PC-9 (cell line): ENCODE measurements at regions not wholly inside any gene's neighbourhood (a gene's known extent, or its start where the extent isn't known, plus 50 kb on each side); places are given as distances from the start of the nearest gene placed in this dataset.

Experiments used
- BruUV-seq: library from RNA; stranded (reverse); fragments of 400-500 nt; replicated peaks from 2 replicates; lab custom pipeline; 2021; lab: Mats Ljungman, UMichigan
- CTCF ChIA-PET: fragments of 300-600 bp; sonication (Branson Sonifier 250); formaldehyde crosslinking; loops from one replicate; lab custom pipeline; 2022; ENCODE audit warnings: antibody characterized with exemption; lab: Charles Lee
- POLR2A ChIA-PET: fragments of 300-600 bp; sonication (Branson Sonifier 250); formaldehyde crosslinking; loops from one replicate; lab custom pipeline; 2022; ENCODE audit warnings: antibody characterized with exemption; ENCODE audit not compliant: unreplicated experiment; lab: Charles Lee
- DNase-seq, 2 experiments: peaks; one replicate each; pipeline versions ENCODE4 v3.0.0 to v3.0.0-alpha.2; 2015 to 2022; ENCODE audit warnings: mixed read lengths in 1 of 2
- H2AFZ ChIP-seq: fragments of 200-600 bp; sonication (generic); 2 replicates; pipeline ENCODE4 v1.8.1; 2017; ENCODE audit warnings: antibody characterized with exemption
- H3F3A ChIP-seq: fragments of 200-600 bp; sonication (generic); 2 replicates; pipeline ENCODE4 v1.8.1; 2017; ENCODE audit warnings: antibody characterized with exemption, mild to moderate bottlenecking, low read depth; ENCODE audit not compliant: insufficient read depth
- H3K27ac ChIP-seq: fragments of 200-600 bp; sonication (generic); 2 replicates; pipeline ENCODE4 v1.6.1; 2016; ENCODE audit warnings: mixed run types
- H3K27me3 ChIP-seq: fragments of 200-600 bp; sonication (generic); 2 replicates; pipeline ENCODE4 v1.6.1; 2016; ENCODE audit warnings: low read depth, mixed run types; ENCODE audit not compliant: insufficient read depth
- H3K36me3 ChIP-seq: fragments of 200-600 bp; sonication (generic); 2 replicates; pipeline ENCODE4 v1.6.1; 2016; ENCODE audit warnings: low read depth, mixed run types
- H3K4me1 ChIP-seq: fragments of 200-600 bp; sonication (generic); replicated peaks from 2 replicates; pipeline ENCODE4 v1.6.1; 2016; ENCODE audit warnings: mixed run types; ENCODE audit not compliant: insufficient read depth
- H3K4me2 ChIP-seq: fragments of 200-600 bp; sonication (generic); 2 replicates; pipeline ENCODE4 v1.6.1; 2017; ENCODE audit warnings: mixed run types
- H3K4me3 ChIP-seq: fragments of 200-600 bp; sonication (generic); 2 replicates; pipeline ENCODE4 v1.6.1; 2016; ENCODE audit warnings: mixed run types
- H3K79me2 ChIP-seq: fragments of 200-600 bp; sonication (generic); 2 replicates; pipeline ENCODE4 v1.6.1; 2017; ENCODE audit warnings: low read depth, mixed run types
- H3K9me2 ChIP-seq: fragments of 200-600 bp; sonication (generic); 2 replicates; pipeline ENCODE4 v1.8.1; 2017; ENCODE audit warnings: mild to moderate bottlenecking; ENCODE audit not compliant: insufficient read depth
- H3K9me3 ChIP-seq: fragments of 200-600 bp; sonication (generic); 2 replicates; pipeline ENCODE4 v1.8.1; 2016; ENCODE audit warnings: low read depth; ENCODE audit not compliant: insufficient read depth
- H4K20me1 ChIP-seq: fragments of 200-600 bp; sonication (generic); 2 replicates; pipeline ENCODE4 v1.8.1; 2017; ENCODE audit not compliant: insufficient read depth
- CTCF ChIP-seq: fragments of 200-600 bp; sonication (generic); conservative IDR thresholded peaks from 2 replicates; pipeline ENCODE4 v1.6.1; 2017; ENCODE audit warnings: mixed run types, antibody characterized with exemption, mild to moderate bottlenecking, moderate library complexity
- EZH2 ChIP-seq: fragments of 200-600 bp; sonication (generic); IDR thresholded peaks from 2 replicates; pipeline ENCODE4 v1.8.0; 2017; ENCODE audit warnings: antibody characterized with exemption, low read depth
- intact Hi-C: fragments of 100-400 bp; cut with micrococcal nuclease; formaldehyde crosslinking; loops from one replicate; pipeline ENCODE4 v1.10.0; 2022; ENCODE audit not compliant: unreplicated experiment

GRCh38 chr11:39617971-39618370, 1841.5 kb downstream of the LRRC4C start:
- H3K27ac ChIP-seq, result no peak overlapping the region
- no peak overlapping the region for H3K4me2 ChIP-seq
- H3K36me3 ChIP-seq, result no peaks in the 10 kb centered on the region
- ChIA-PET CTCF (no interaction called here), POLR2A (no interaction called here)
- H3K9me2 ChIP-seq, result no peaks in the 10 kb centered on the region
- H2AFZ ChIP-seq, result no peak overlapping the region
- TF ChIP-seq EZH2, result no peak
- TF ChIP-seq CTCF, result no peak
- no peak for DNase-seq
- intact Hi-C loops, result no loop called here
- no TSS peak for BruUV-seq
- no peaks in the 10 kb centered on the region for H3K4me1 ChIP-seq
- H3K79me2 ChIP-seq, result no peaks in the 10 kb centered on the region
- H4K20me1 ChIP-seq, result no peaks in the 10 kb centered on the region
- no peaks in the 10 kb centered on the region for H3F3A ChIP-seq
- H3K9me3 ChIP-seq, result no peaks in the 10 kb centered on the region
- H3K4me3 ChIP-seq, result no peak overlapping the region
- no peaks in the 10 kb centered on the region for H3K27me3 ChIP-seq

GRCh38 chr11:39589391-39589790, 1870.1 kb downstream of the LRRC4C start:
- Histone ChIP-seq H3K9me3 (no peaks in the 10 kb centered on the region), H3K4me2 (no peak overlapping the region), H3K27me3 (no peaks in the 10 kb centered on the region), H2AFZ (0 out of 2 replicates have a peak overlapping the region, but pooled peaks have one; percentile 2), H3F3A (no peaks in the 10 kb centered on the region), H3K27ac (no peak overlapping the region), H3K4me3 (no peak overlapping the region), H3K9me2 (no peaks in the 10 kb centered on the region), H4K20me1 (no peaks in the 10 kb centered on the region), H3K79me2 (no peaks in the 10 kb centered on the region), H3K4me1 (no peaks in the 10 kb centered on the region), H3K36me3 (no peaks in the 10 kb centered on the region)
- BruUV-seq, result no TSS peak
- no peak for DNase-seq
- ChIA-PET POLR2A (no interaction called here), CTCF (no interaction called here)
- intact Hi-C loops, result no loop called here
- no peak for TF ChIP-seq CTCF
- no peak for TF ChIP-seq EZH2

- CTCF ChIA-PET, result no interaction called here
- H3K27ac ChIP-seq, result no peak overlapping the region
- no peak overlapping the region for H2AFZ ChIP-seq
- TF ChIP-seq EZH2 (no peak), CTCF (no peak)
- no peaks in the 10 kb centered on the region for H3F3A ChIP-seq
- H3K9me3 ChIP-seq, result no peaks in the 10 kb centered on the region
- no peaks in the 10 kb centered on the region for H4K20me1 ChIP-seq
- H3K4me3 ChIP-seq, result no peak overlapping the region
- intact Hi-C loops, result no loop called here
- BruUV-seq, result no TSS peak
- no peaks in the 10 kb centered on the region for H3K4me1 ChIP-seq
- no peak overlapping the region for H3K4me2 ChIP-seq
- no peak for DNase-seq
- H3K36me3 ChIP-seq, result no peaks in the 10 kb centered on the region
- POLR2A ChIA-PET, result no interaction called here
- H3K9me2 ChIP-seq, result no peaks in the 10 kb centered on the region
- no peaks in the 10 kb centered on the region for H3K27me3 ChIP-seq
- H3K79me2 ChIP-seq, result no peaks in the 10 kb centered on the region
These were observed 1873.4 kb downstream of the LRRC4C start for GRCh38 chr11:39586036-39586435.
